ENCODE measurements at regions not wholly inside any gene's neighbourhood (a gene's known extent, or its start where the extent isn't known, plus 50 kb on each side); places are given as distances from the start of the nearest gene placed in this dataset.
A peak's percentile ranks its signal among the peaks of the same experiment; 100 is the strongest.

- no peak for DNase-seq (ENCODE audit: low read depth)
Measured at GRCh38 chr10:123557366-123558108, 108.6 kb upstream of the GPR26 start.

GRCh38 chr10:123558651-123559050, 107.5 kb upstream of the GPR26 start:
- no peak for DNase-seq (ENCODE audit: low read depth)

GRCh38 chr10:123559066-123559822, 106.9 kb upstream of the GPR26 start:
- peak; percentile 64 for DNase-seq (ENCODE audit: low read depth)

GRCh38 chr10:123559823-123560092, 106.4 kb upstream of the GPR26 start:
- no peak for DNase-seq (ENCODE audit: low read depth)

- DNase-seq (ENCODE audit: low read depth): no peak
Measured at GRCh38 chr10:123560301-123561140, 105.6 kb upstream of the GPR26 start.

GRCh38 chr10:123561141-123561440, 105.1 kb upstream of the GPR26 start:
- no peak for DNase-seq (ENCODE audit: low read depth)

GRCh38 chr10:123562387-123562786, 103.8 kb upstream of the GPR26 start:
- no peak for DNase-seq (ENCODE audit: low read depth)

GRCh38 chr10:123562811-123563580, 103.2 kb upstream of the GPR26 start:
- no peak for DNase-seq (ENCODE audit: low read depth)

- DNase-seq (ENCODE audit: low read depth): no peak
Measured at GRCh38 chr10:123563581-123563855, 102.6 kb upstream of the GPR26 start.

GRCh38 chr10:123563994-123564393, 102.2 kb upstream of the GPR26 start:
- no peak for DNase-seq (ENCODE audit: low read depth)

GRCh38 chr10:123564631-123565030, 101.5 kb upstream of the GPR26 start:
- DNase-seq (ENCODE audit: low read depth): no peak

- no peak for DNase-seq (ENCODE audit: low read depth)
Measured at GRCh38 chr10:123565691-123566660, 100.2 kb upstream of the GPR26 start.

GRCh38 chr10:123567984-123568739, 98.0 kb upstream of the GPR26 start:
- no peak for DNase-seq (ENCODE audit: low read depth)

GRCh38 chr10:123568751-123569150, 97.4 kb upstream of the GPR26 start:
- no peak for DNase-seq (ENCODE audit: low read depth)

- no peak for DNase-seq (ENCODE audit: low read depth)
Measured at GRCh38 chr10:123569436-123570035, 96.6 kb upstream of the GPR26 start.

- no peak for DNase-seq (ENCODE audit: low read depth)
Measured at GRCh38 chr10:123570051-123570897, 95.9 kb upstream of the GPR26 start.

- no peak for DNase-seq (ENCODE audit: low read depth)
Measured at GRCh38 chr10:123570898-123571515, 95.1 kb upstream of the GPR26 start.

- no peak for DNase-seq (ENCODE audit: low read depth)
Measured at GRCh38 chr10:123571978-123572377, 94.2 kb upstream of the GPR26 start.
